PC-3 (cell line): ENCODE measurements at regions not wholly inside any gene's neighbourhood (a gene's known extent, or its start where the extent isn't known, plus 50 kb on each side); places are given as distances from the start of the nearest gene placed in this dataset.
"Not testable (repeated sequence)": the region's sequence is repeated elsewhere in the genome, so short reads cannot be mapped to it uniquely, and the experiment has no call there.

Experiments used
- ATAC-seq: fragments of 200-7000 bp; cut with Tn5 transposase; 2 replicates; pipeline ENCODE4 v1.9.1; 2020; ENCODE audit warnings: mild to moderate bottlenecking, moderate library complexity
- BruUV-seq: library from RNA; stranded (reverse); fragments of 400-500 nt; replicated peaks from 2 replicates; lab custom pipeline; 2021; lab: Mats Ljungman, UMichigan
- CTCF ChIA-PET: fragments of 300-600 bp; sonication (Branson Sonifier 250); formaldehyde crosslinking; loops from one replicate; lab custom pipeline; 2022; ENCODE audit warnings: antibody characterized with exemption; lab: Charles Lee
- POLR2A ChIA-PET: fragments of 300-600 bp; sonication (Branson Sonifier 250); formaldehyde crosslinking; loops from one replicate; lab custom pipeline; 2022; ENCODE audit warnings: antibody characterized with exemption; ENCODE audit not compliant: unreplicated experiment; lab: Charles Lee
- DNase-seq: peaks from one replicate; pipeline ENCODE4 v3.0.0-alpha.2; 2015
- H2AFZ ChIP-seq: fragments of 300-600 bp; sonication (generic); 2 replicates; pipeline ENCODE4 v1.6.0; 2016; ENCODE audit warnings: antibody characterized with exemption, low read length
- H3F3A ChIP-seq: fragments of 300-600 bp; sonication (generic); one replicate; pipeline ENCODE4 v1.6.0; 2017; ENCODE audit warnings: antibody characterized with exemption, low read length, control low read depth, mild to moderate bottlenecking; ENCODE audit not compliant: unreplicated experiment
- H3K27ac ChIP-seq: fragments of 300-600 bp; sonication (generic); 2 replicates; pipeline ENCODE4 v1.5.1; 2016; ENCODE audit warnings: mild to moderate bottlenecking, low read length
- H3K27me3 ChIP-seq: fragments of 300-600 bp; sonication (generic); 2 replicates; pipeline ENCODE4 v1.6.1; 2016; ENCODE audit warnings: low read length, mixed read lengths
- H3K36me3 ChIP-seq: fragments of 300-600 bp; sonication (generic); 2 replicates; pipeline ENCODE4 v1.6.1; 2016; ENCODE audit warnings: low read depth, mixed run types, low read length, mixed read lengths
- H3K4me1 ChIP-seq: fragments of 300-600 bp; sonication (generic); 2 replicates; pipeline ENCODE4 v1.5.1; 2016; ENCODE audit warnings: low read length; ENCODE audit not compliant: insufficient read depth
- H3K4me2 ChIP-seq: fragments of 300-600 bp; sonication (generic); 2 replicates; pipeline ENCODE4 v1.6.0; 2016; ENCODE audit warnings: low read length
- H3K4me3 ChIP-seq: fragments of 300-600 bp; sonication (generic); 2 replicates; pipeline ENCODE4 v1.5.1; 2016; ENCODE audit warnings: mild to moderate bottlenecking, low read length, mixed read lengths
- H3K79me2 ChIP-seq: fragments of 300-600 bp; sonication (generic); 2 replicates; pipeline ENCODE4 v1.6.1; 2017; ENCODE audit warnings: low read length, mixed read lengths
- H3K9ac ChIP-seq: fragments of 300-600 bp; sonication (generic); 2 replicates; pipeline ENCODE4 v1.6.0; 2016; ENCODE audit warnings: mild to moderate bottlenecking, low read length
- H3K9me2 ChIP-seq: fragments of 300-600 bp; sonication (generic); replicated peaks from 2 replicates; pipeline ENCODE4 v1.6.1; 2016; ENCODE audit warnings: mixed run types, low read length, mixed read lengths
- H3K9me3 ChIP-seq: fragments of 300-600 bp; sonication (generic); 2 replicates; pipeline ENCODE4 v1.6.1; 2016; ENCODE audit warnings: low read length, mixed read lengths
- H4K20me1 ChIP-seq: fragments of 300-600 bp; sonication (generic); 2 replicates; pipeline ENCODE4 v1.6.1; 2016; ENCODE audit warnings: low read length, mixed read lengths
- CTCF ChIP-seq: fragments of 300-600 bp; sonication (generic); conservative IDR thresholded peaks from 2 replicates; pipeline ENCODE4 v1.5.1; 2017; ENCODE audit warnings: antibody characterized with exemption, low read depth, mild to moderate bottlenecking, low read length
- EZH2 ChIP-seq: fragments of 300-600 bp; sonication (generic); IDR thresholded peaks from one replicate; pipeline ENCODE4 v1.6.1; 2017; ENCODE audit warnings: antibody characterized with exemption, mild to moderate bottlenecking, low read length; ENCODE audit not compliant: unreplicated experiment
- EZH2phosphoT487 ChIP-seq: fragments of 300-600 bp; sonication (generic); IDR thresholded peaks from 2 replicates; pipeline ENCODE4 v1.6.1; 2018; ENCODE audit warnings: mild to moderate bottlenecking, antibody characterized with exemption, low read length, borderline replicate concordance
- intact Hi-C: fragments of 100-400 bp; cut with micrococcal nuclease; formaldehyde crosslinking; loops from 2 replicates; pipeline ENCODE4 v1.9.0; 2023

GRCh38 chr1:172849653-172850052 lies 190.8 kb downstream of the FASLG start:
- intact Hi-C loops = no loop called here
- no peak overlapping the region for H3K4me2 ChIP-seq
- no peaks in the 10 kb centered on the region for H3K9me3 ChIP-seq
- H3F3A ChIP-seq = no peaks in the 10 kb centered on the region
- no peaks in the 10 kb centered on the region for H3K36me3 ChIP-seq
- H3K4me1 ChIP-seq = no peaks in the 10 kb centered on the region
- no peak for ATAC-seq
- H3K9ac ChIP-seq = no peak overlapping the region
- BruUV-seq = no TSS peak
- H3K79me2 ChIP-seq = no peaks in the 10 kb centered on the region
- no peaks in the 10 kb centered on the region for H3K9me2 ChIP-seq
- POLR2A ChIA-PET = no interaction called here
- no peak for DNase-seq
- H3K4me3 ChIP-seq = no peak overlapping the region
- H3K27ac ChIP-seq = no peak overlapping the region
- no peak for TF ChIP-seq EZH2phosphoT487
- TF ChIP-seq CTCF = no peak
- TF ChIP-seq EZH2 = no peak
- H4K20me1 ChIP-seq = no peaks in the 10 kb centered on the region
- CTCF ChIA-PET = interaction anchor here (0.6 kb wide), 1 partner anchor 855 kb away, joined by 6 read pairs; no protein-coding TSS in a partner anchor
- H2AFZ ChIP-seq = no peak overlapping the region
- H3K27me3 ChIP-seq = no peaks in the 10 kb centered on the region

- POLR2A ChIA-PET = no interaction called here
Observed at GRCh38 chr1:172851077-172851476, 192.2 kb downstream of the FASLG start.

GRCh38 chr1:172851856-172852255 lies 193.0 kb downstream of the FASLG start:
- TF ChIP-seq EZH2 = no peak
- TF ChIP-seq EZH2phosphoT487 = no peak
- no peak for TF ChIP-seq CTCF
- H3K9ac ChIP-seq = no peak overlapping the region
- H2AFZ ChIP-seq = no peak overlapping the region
- ATAC-seq = no peak
- H3F3A ChIP-seq = no peaks in the 10 kb centered on the region
- DNase-seq = no peak
- no TSS peak for BruUV-seq
- H3K27me3 ChIP-seq = no peaks in the 10 kb centered on the region
- no peaks in the 10 kb centered on the region for H3K9me2 ChIP-seq
- no peaks in the 10 kb centered on the region for H3K9me3 ChIP-seq
- H3K36me3 ChIP-seq = no peaks in the 10 kb centered on the region
- H4K20me1 ChIP-seq = no peaks in the 10 kb centered on the region
- no peaks in the 10 kb centered on the region for H3K79me2 ChIP-seq
- no peak overlapping the region for H3K4me2 ChIP-seq
- no peak overlapping the region for H3K27ac ChIP-seq
- no peak overlapping the region for H3K4me3 ChIP-seq
- intact Hi-C loops = no loop called here
- CTCF ChIA-PET = no interaction called here
- POLR2A ChIA-PET = no interaction called here
- no peaks in the 10 kb centered on the region for H3K4me1 ChIP-seq

More at GRCh38 chr1:172851077-172851476, 192.2 kb downstream of the FASLG start:
- Histone ChIP-seq H3K4me2 (no peak overlapping the region), H3K9me3 (no peaks in the 10 kb centered on the region), H3K27ac (no peak overlapping the region), H3K9me2 (no peaks in the 10 kb centered on the region), H3F3A (no peaks in the 10 kb centered on the region), H3K36me3 (no peaks in the 10 kb centered on the region), H3K9ac (no peak overlapping the region), H2AFZ (no peak overlapping the region), H4K20me1 (no peaks in the 10 kb centered on the region), H3K27me3 (no peaks in the 10 kb centered on the region), H3K79me2 (no peaks in the 10 kb centered on the region), H3K4me3 (no peak overlapping the region), H3K4me1 (no peaks in the 10 kb centered on the region)
- CTCF ChIA-PET = no interaction called here
- no TSS peak for BruUV-seq
- DNase-seq = no peak
- intact Hi-C loops = no loop called here
- no peak for ATAC-seq
- no peak for TF ChIP-seq EZH2
- no peak for TF ChIP-seq EZH2phosphoT487
- no peak for TF ChIP-seq CTCF

GRCh38 chr1:172855983-172856382 lies 194.8 kb downstream of the TNFSF18 start:
- H3K79me2 ChIP-seq, H2AFZ ChIP-seq, BruUV-seq, CTCF ChIA-PET, H3K9me3 ChIP-seq, H3K4me2 ChIP-seq, H3K27me3 ChIP-seq, H3K9ac ChIP-seq, H3K4me3 ChIP-seq, H3K36me3 ChIP-seq, H3F3A ChIP-seq, DNase-seq, ATAC-seq, H4K20me1 ChIP-seq, POLR2A ChIA-PET, H3K9me2 ChIP-seq, H3K27ac ChIP-seq, H3K4me1 ChIP-seq: not testable (repeated sequence)
- intact Hi-C loops = loop anchor here (5.0 kb wide), 1 partner anchor 186 kb away; no protein-coding TSS in a partner anchor
